ENCODE measurements at regions not wholly inside any gene's neighbourhood (a gene's known extent, or its start where the extent isn't known, plus 50 kb on each side); places are given as distances from the start of the nearest gene placed in this dataset.

- intact Hi-C loops (cut with DNase I) = no loop called here
- TF ChIP-seq, protein P1, sequence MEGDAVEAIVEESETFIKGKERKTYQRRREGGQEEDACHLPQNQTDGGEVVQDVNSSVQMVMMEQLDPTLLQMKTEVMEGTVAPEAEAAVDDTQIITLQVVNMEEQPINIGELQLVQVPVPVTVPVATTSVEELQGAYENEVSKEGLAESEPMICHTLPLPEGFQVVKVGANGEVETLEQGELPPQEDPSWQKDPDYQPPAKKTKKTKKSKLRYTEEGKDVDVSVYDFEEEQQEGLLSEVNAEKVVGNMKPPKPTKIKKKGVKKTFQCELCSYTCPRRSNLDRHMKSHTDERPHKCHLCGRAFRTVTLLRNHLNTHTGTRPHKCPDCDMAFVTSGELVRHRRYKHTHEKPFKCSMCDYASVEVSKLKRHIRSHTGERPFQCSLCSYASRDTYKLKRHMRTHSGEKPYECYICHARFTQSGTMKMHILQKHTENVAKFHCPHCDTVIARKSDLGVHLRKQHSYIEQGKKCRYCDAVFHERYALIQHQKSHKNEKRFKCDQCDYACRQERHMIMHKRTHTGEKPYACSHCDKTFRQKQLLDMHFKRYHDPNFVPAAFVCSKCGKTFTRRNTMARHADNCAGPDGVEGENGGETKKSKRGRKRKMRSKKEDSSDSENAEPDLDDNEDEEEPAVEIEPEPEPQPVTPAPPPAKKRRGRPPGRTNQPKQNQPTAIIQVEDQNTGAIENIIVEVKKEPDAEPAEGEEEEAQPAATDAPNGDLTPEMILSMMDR (IDR thresholded peaks at IDR 0.05) = no peak
- TF ChIP-seq POLR2A (IDR thresholded peaks at IDR 0.05) = no peak
- H3K4me1 ChIP-seq = peaks cover 12 to 32% of the 10 kb centered on the region in 2 donors
These were observed 111.7 kb upstream of the GPC1 start for GRCh38 chr2:240323601-240324291.

DNA sequence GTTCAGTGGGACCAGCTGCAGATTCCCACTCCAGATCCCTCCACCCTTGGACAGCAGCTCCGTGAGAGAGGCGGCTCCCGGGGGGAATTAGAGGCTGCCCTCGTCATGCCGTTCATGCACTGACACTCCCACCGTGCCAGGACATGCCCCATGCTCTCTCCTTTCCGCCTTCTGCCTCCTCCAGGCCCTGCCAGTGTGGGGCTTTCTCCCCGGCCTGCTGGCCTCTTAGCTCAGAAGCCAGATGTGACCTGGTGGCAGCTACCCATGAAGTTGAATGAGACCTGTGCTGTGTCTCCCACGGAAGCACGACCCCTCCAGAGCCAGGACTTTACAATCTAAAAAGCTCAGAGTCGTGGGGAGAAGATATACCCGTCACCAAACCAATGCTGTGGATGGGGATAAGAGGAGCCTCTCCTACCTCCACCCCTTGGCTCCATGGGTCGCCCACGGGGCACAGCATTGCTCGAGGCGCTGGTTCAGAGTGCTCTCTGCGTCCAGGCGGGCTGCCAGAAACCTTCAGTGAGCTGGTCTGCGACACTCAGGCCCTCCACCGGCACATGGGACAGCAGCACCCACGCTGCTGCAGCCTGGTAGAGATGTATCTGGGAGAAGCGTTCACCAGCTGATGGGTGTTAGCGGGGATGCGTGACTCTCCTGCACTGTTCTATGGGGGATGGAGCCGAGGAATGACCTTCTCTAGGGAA lies 111.0 kb upstream of the GPC1 start:
- Histone ChIP-seq H3K36me3 (no peaks in the 10 kb centered on the region), H3K4me1 (peaks cover 12 to 31% of the 10 kb centered on the region in 2 donors), H3K9me3 (no peaks in the 10 kb centered on the region), H3K27me3 (no peaks in the 10 kb centered on the region), H3K4me3 (replicated peaks in 1 of 3) (no peak overlapping the region), H3K27ac (no peak overlapping the region)
- TF ChIP-seq POLR2A (IDR thresholded peaks at IDR 0.05) = no peak
- TF ChIP-seq, protein P1 (IDR thresholded peaks at IDR 0.05) = no peak
- no peak for DNase-seq
- intact Hi-C loops (cut with DNase I) = no loop called here
- 75 to 82% methylated on average over 17 to 25 of the region's 25 CpGs for whole genome bisulfite sequencing, 2 donors

More at GRCh38 chr2:240323601-240324291, 111.7 kb upstream of the GPC1 start:
- H3K9me3 ChIP-seq = no peaks in the 10 kb centered on the region
- no peak overlapping the region for H3K27ac ChIP-seq
- H3K4me3 ChIP-seq (replicated peaks in 1 of 3) = no peak overlapping the region
- 90% methylated on average over 18 to 23 of the region's 28 CpGs for WGBS, 2 donors
- H3K27me3 ChIP-seq = no peaks in the 10 kb centered on the region
- DNase-seq = no peak
- no peaks in the 10 kb centered on the region for H3K36me3 ChIP-seq

- Histone ChIP-seq H3K4me1 (peaks cover 12 to 22% of the 10 kb centered on the region in 2 donors), H3K27ac (peak overlapping the region in 1 of 3 donors; percentile 31), H3K27me3 (no peaks in the 10 kb centered on the region), H3K9me3 (no peaks in the 10 kb centered on the region), H3K36me3 (no peaks in the 10 kb centered on the region), H3K4me3 (replicated peaks in 1 of 3) (no peak overlapping the region)
- intact Hi-C loops (cut with DNase I) = no loop called here
- TF ChIP-seq POLR2A (IDR thresholded peaks at IDR 0.05) = no peak
- TF ChIP-seq, protein P1 (IDR thresholded peaks at IDR 0.05) = no peak
- peak; percentile 94 to 96 for DNase-seq
- WGBS, 2 donors = 54 to 57% methylated on average over 23 to 25 of the region's 25 CpGs
These were observed 110.2 kb upstream of the GPC1 start for GRCh38 chr2:240325016-240326007.

DNA sequence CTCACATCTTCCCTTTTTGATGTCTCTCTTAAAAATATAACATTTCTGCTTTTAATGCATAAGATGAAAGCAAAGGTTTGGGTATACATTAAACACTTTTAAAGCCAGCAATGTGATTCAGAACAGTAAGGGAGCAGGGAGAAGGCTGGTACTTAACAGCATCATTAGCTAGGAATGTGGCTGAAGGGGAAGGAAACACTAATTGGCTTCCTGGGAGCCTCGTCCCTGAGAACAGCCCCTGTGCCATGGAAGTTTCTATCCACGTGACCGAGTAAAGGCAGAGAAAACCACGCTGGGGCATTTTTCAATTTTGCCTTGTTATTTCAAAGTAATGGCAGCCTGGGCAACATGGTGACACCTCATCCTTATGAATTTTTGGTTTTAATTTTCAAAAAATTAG lies 109.2 kb upstream of the GPC1 start:
- no peak for TF ChIP-seq POLR2A (IDR thresholded peaks at IDR 0.05)
- TF ChIP-seq, protein P1 (IDR thresholded peaks at IDR 0.05) = no peak
- Histone ChIP-seq H3K9me3 (no peaks in the 10 kb centered on the region), H3K27me3 (no peaks in the 10 kb centered on the region), H3K4me3 (replicated peaks in 1 of 3) (no peak overlapping the region), H3K27ac (peak overlapping the region in 1 of 3 donors; percentile 31), H3K4me1 (peaks cover 12 to 16% of the 10 kb centered on the region in 2 donors), H3K36me3 (no peaks in the 10 kb centered on the region)
- WGBS, 2 donors = 72 to 75% methylated on average over 4 of the region's 4 CpGs
- intact Hi-C loops (cut with DNase I) = no loop called here
- no peak for DNase-seq
